ENCODE measurements at regions not wholly inside any gene's neighbourhood (a gene's known extent, or its start where the extent isn't known, plus 50 kb on each side); places are given as distances from the start of the nearest gene placed in this dataset.

DNA sequence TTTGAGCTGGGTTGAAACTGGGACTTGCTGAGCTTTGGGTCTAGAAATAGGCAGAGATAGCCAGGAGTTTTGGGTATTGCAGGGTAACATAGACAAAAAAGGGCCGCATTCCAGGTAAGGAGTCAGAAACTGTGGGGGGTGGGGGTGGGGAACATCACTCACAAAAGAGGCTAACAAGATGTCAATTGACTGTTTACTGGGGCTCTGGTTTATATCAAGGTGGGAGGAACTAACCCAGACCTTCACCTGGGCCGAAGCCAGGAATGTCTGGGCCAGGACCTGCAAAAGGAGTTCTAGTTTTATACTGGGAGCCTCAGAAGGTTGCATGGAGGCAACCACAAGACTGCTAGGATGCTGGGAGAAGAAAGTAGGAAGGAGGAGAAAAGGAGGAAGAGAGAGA lies 154.4 kb downstream of the EMP1 start:
- in situ Hi-C loops (cut with MboI; ENCODE audit: low pct_unique_long_range_greater_than_20kb, low sequenced_read_pairs, unreplicated experiment), result no loop called here
- DNase-seq (ENCODE audit: low spot score), result no peak
- TF ChIP-seq, protein P1, sequence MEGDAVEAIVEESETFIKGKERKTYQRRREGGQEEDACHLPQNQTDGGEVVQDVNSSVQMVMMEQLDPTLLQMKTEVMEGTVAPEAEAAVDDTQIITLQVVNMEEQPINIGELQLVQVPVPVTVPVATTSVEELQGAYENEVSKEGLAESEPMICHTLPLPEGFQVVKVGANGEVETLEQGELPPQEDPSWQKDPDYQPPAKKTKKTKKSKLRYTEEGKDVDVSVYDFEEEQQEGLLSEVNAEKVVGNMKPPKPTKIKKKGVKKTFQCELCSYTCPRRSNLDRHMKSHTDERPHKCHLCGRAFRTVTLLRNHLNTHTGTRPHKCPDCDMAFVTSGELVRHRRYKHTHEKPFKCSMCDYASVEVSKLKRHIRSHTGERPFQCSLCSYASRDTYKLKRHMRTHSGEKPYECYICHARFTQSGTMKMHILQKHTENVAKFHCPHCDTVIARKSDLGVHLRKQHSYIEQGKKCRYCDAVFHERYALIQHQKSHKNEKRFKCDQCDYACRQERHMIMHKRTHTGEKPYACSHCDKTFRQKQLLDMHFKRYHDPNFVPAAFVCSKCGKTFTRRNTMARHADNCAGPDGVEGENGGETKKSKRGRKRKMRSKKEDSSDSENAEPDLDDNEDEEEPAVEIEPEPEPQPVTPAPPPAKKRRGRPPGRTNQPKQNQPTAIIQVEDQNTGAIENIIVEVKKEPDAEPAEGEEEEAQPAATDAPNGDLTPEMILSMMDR (IDR thresholded peaks at IDR 0.05; ENCODE audit: extremely low read depth, insufficient read depth, missing control alignments), result no peak

DNA sequence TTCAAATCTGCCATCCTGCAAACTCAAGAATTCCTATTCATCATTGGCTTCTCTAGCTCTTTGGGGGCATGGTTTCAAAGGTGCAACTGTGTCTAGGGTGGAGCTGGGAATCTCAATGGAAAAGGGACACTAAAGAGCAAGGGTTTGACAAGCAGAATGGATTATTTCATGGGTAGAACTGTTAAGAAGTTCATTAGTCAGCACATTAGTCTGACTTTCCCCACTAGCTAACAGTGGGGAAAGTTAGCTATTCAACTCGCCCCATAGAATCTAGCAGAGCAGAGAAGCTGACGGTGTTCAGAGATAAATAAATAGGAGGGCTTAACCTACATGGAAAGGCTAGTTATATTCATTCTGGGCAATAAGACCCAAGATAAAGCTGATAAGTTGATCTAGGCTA lies 153.9 kb downstream of the EMP1 start:
- in situ Hi-C loops (cut with MboI; ENCODE audit: low pct_unique_long_range_greater_than_20kb, low sequenced_read_pairs, unreplicated experiment), result no loop called here
- TF ChIP-seq, protein P1 (IDR thresholded peaks at IDR 0.05; ENCODE audit: extremely low read depth, insufficient read depth, missing control alignments), result no peak
- DNase-seq (ENCODE audit: low spot score), result no peak

DNA sequence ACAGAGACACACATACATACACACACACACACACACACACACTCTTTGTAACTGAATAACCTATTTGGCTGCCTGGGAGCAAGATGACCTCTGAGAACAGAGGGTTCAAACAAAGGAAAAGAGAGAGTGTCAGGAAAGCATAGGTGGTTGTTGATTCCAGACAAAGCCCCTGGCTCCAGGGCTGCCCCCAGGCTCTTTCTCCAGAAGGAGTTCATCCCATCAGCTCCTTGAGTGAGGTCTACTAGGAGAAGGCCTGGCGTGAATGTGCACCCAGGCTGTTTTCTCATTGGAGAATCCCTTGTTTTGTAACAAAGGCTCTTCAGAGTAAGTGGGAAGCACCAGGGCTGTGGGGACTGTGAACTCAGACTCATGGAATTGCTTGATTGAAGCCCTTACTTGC lies 151.9 kb downstream of the EMP1 start:
- no peak for DNase-seq (ENCODE audit: low spot score)
- TF ChIP-seq, protein P1 (IDR thresholded peaks at IDR 0.05; ENCODE audit: extremely low read depth, insufficient read depth, missing control alignments), result no peak
- in situ Hi-C loops (cut with MboI; ENCODE audit: low pct_unique_long_range_greater_than_20kb, low sequenced_read_pairs, unreplicated experiment), result no loop called here

GRCh38 chr12:13347241-13348043 lies 150.9 kb downstream of the EMP1 start:
- in situ Hi-C loops (cut with MboI; ENCODE audit: low pct_unique_long_range_greater_than_20kb, low sequenced_read_pairs, unreplicated experiment), result no loop called here
- TF ChIP-seq, protein P1 (IDR thresholded peaks at IDR 0.05; ENCODE audit: extremely low read depth, insufficient read depth, missing control alignments), result no peak
- DNase-seq (ENCODE audit: low spot score), result no peak

- no peak for DNase-seq (ENCODE audit: low spot score)
- in situ Hi-C loops (cut with MboI; ENCODE audit: low pct_unique_long_range_greater_than_20kb, low sequenced_read_pairs, unreplicated experiment), result no loop called here
- TF ChIP-seq, protein P1 (IDR thresholded peaks at IDR 0.05; ENCODE audit: extremely low read depth, insufficient read depth, missing control alignments), result no peak
These were observed 149.2 kb downstream of the EMP1 start for GRCh38 chr12:13345722-13346121.

GRCh38 chr12:13343375-13343774 lies 146.8 kb downstream of the EMP1 start:
- TF ChIP-seq, protein P1 (IDR thresholded peaks at IDR 0.05; ENCODE audit: extremely low read depth, insufficient read depth, missing control alignments), result no peak
- in situ Hi-C loops (cut with MboI; ENCODE audit: low pct_unique_long_range_greater_than_20kb, low sequenced_read_pairs, unreplicated experiment), result no loop called here
- DNase-seq (ENCODE audit: low spot score), result no peak

Data from GM13977 (cell line).